Spleen (tissue), 11 donors: ENCODE measurements at regions not wholly inside any gene's neighbourhood (a gene's known extent, or its start where the extent isn't known, plus 50 kb on each side); places are given as distances from the start of the nearest gene placed in this dataset.

Source experiments
- DNase-seq: peaks from one replicate; pipeline ENCODE4 v3.0.0-alpha.2; 2020
- H3K27ac ChIP-seq, 8 donors: fragments of 200-600 bp; sonication (generic) in 7 of 8; 1 replicate in 4 of 8; 2 replicates in 4 of 8; pipeline versions ENCODE4 v1.5.0 to v1.8.0; 2016 to 2021; ENCODE audit warnings: inconsistent platforms in 4 of 8, mild to moderate bottlenecking in 4 of 8, moderate library complexity in 1 of 8
- H3K27me3 ChIP-seq, 7 donors: fragments of 200-600 bp; sonication (generic) in 6 of 7; replicated peaks in 1 of 7; 1 replicate in 4 of 7; 2 replicates in 3 of 7; pipeline versions ENCODE4 v1.5.0 to v1.8.0; 2016 to 2021; ENCODE audit warnings: inconsistent platforms in 3 of 7, mild to moderate bottlenecking in 1 of 7
- H3K36me3 ChIP-seq, 6 donors: fragments of 200-600 bp; sonication (generic) in 5 of 6; 1 replicate in 4 of 6; 2 replicates in 2 of 6; pipeline versions ENCODE4 v1.5.0 to v1.8.0; 2016 to 2021; ENCODE audit warnings: inconsistent platforms in 2 of 6
- H3K4me1 ChIP-seq, 6 donors: fragments of 200-600 bp; sonication (generic) in 5 of 6; 1 replicate in 3 of 6; 2 replicates in 3 of 6; pipeline versions ENCODE4 v1.5.0 to v1.8.0; 2016 to 2021; ENCODE audit warnings: inconsistent platforms in 3 of 6
- H3K4me3 ChIP-seq, 8 donors: fragments of 200-600 bp; sonication (generic) in 7 of 8; 1 replicate in 4 of 8; 2 replicates in 4 of 8; pipeline versions ENCODE4 v1.5.0 to v1.8.0; 2016 to 2021; ENCODE audit warnings: inconsistent platforms in 4 of 8, mild to moderate bottlenecking in 4 of 8, moderate library complexity in 2 of 8
- H3K9me3 ChIP-seq, 8 donors: fragments of 200-600 bp; sonication (generic) in 7 of 8; 1 replicate in 4 of 8; 2 replicates in 4 of 8; pipeline versions ENCODE4 v1.5.0 to v1.8.0; 2016 to 2021; ENCODE audit warnings: inconsistent platforms in 4 of 8
- CTCF ChIP-seq, 11 experiments: fragments of 200-600 bp in 7 of 11; fragments of 450-650 bp in 4 of 11; sonication (generic) in 4 of 11; IDR thresholded peaks in 8 of 11; conservative IDR thresholded peaks in 3 of 11; 1 replicate in 7 of 11; 2 replicates in 4 of 11; pipeline versions ENCODE4 v1.4.0 to v1.8.0; 2016 to 2021; ENCODE audit warnings: antibody characterized with exemption in 11 of 11, inconsistent platforms in 4 of 11, mild to moderate bottlenecking in 1 of 11
- POLR2A ChIP-seq, 3 donors: fragments of 450-650 bp; IDR thresholded peaks; one replicate each; pipeline ENCODE4 v1.5.1; 2017; ENCODE audit warnings: antibody characterized with exemption in 3 of 3, mild to moderate bottlenecking in 1 of 3
- POLR2AphosphoS5 ChIP-seq, 3 donors: sonication (generic); formaldehyde crosslinking; IDR thresholded peaks; one replicate each; pipeline ENCODE4 v1.5.1; 2017; ENCODE audit warnings: antibody characterized with exemption in 3 of 3
- WGBS, 5 donors: extraction: QIAGEN DNeasy Blood & Tissue Kit in 3 of 5; methylation state at CpG; one replicate each; pipeline versions ENCODE4 v1.1.5 to v1.1.7; 2013 to 2018; 5-methylcytosine and 5-hydroxymethylcytosine counted together
- intact Hi-C: fragments of 100-400 bp; cut with DNase I; formaldehyde crosslinking; loops from one replicate; pipeline ENCODE4 v1.15.0; 2023; ENCODE audit warnings: low total_unique reads
- donor health status: healthy with polysubstance abuse.
- donor health status: DM: no; HTN: no; CAD: no; lungs with moderate emphysema.
- donor health status: DM: no; HTN: no; CAD: no.
- donor health status: Bipolar disorder and iron deficiency.
- donor health status: healthy.
- donor health status: DM: no; HTN: no; CAD: no.
- donor health status: DM: yes; HTN: yes; CAD: no.

GRCh38 chr9:106529616-106530015, 333.4 kb upstream of the ZNF462 start:
- Histone ChIP-seq H3K27ac (no peak overlapping the region), H3K27me3 (no peaks in the 10 kb centered on the region), H3K4me1 (peaks cover 0 to under 1% (median 0%) of the 10 kb centered on the region in 6 donors), H3K4me3 (no peak overlapping the region), H3K9me3 (no peaks in the 10 kb centered on the region), H3K36me3 (no peaks in the 10 kb centered on the region)
- intact Hi-C loops, result no loop called here
- no peak for DNase-seq
- 86 to 99% (median 91%) methylated on average over 3 of the region's 3 CpGs for WGBS, 5 donors
- TF ChIP-seq POLR2A (IDR thresholded peaks at IDR 0.05) (no peak), POLR2AphosphoS5 (IDR thresholded peaks at IDR 0.05) (no peak), CTCF (IDR thresholded peaks at IDR 0.05 in 8 of 11, conservative IDR thresholded peaks at IDR 0.05 in 3 of 11) (no peak)

GRCh38 chr9:106531491-106531890, 331.5 kb upstream of the ZNF462 start:
- TF ChIP-seq POLR2AphosphoS5 (IDR thresholded peaks at IDR 0.05), result no peak
- no peak for TF ChIP-seq POLR2A (IDR thresholded peaks at IDR 0.05)
- TF ChIP-seq CTCF (IDR thresholded peaks at IDR 0.05 in 8 of 11, conservative IDR thresholded peaks at IDR 0.05 in 3 of 11), result no peak
- H3K4me1 ChIP-seq, result peaks cover 0 to 11% (median 0%) of the 10 kb centered on the region in 6 donors
- no peak for DNase-seq
- no peak overlapping the region for H3K27ac ChIP-seq
- no peaks in the 10 kb centered on the region for H3K27me3 ChIP-seq
- H3K9me3 ChIP-seq, result no peaks in the 10 kb centered on the region
- WGBS, 5 donors, result 47 to 64% (median 52%) methylated on average over 1 of the region's 1 CpG
- H3K36me3 ChIP-seq, result no peaks in the 10 kb centered on the region
- H3K4me3 ChIP-seq, result no peak overlapping the region
- intact Hi-C loops, result no loop called here

- Histone ChIP-seq H3K27me3 (no peaks in the 10 kb centered on the region), H3K9me3 (no peaks in the 10 kb centered on the region), H3K27ac (no peak overlapping the region), H3K36me3 (no peaks in the 10 kb centered on the region), H3K4me1 (peaks cover 0 to 11% (median 0%) of the 10 kb centered on the region in 6 donors), H3K4me3 (no peak overlapping the region)
- 88 to 98% (median 92%) methylated on average over 5 of the region's 5 CpGs for WGBS, 5 donors
- no peak for TF ChIP-seq CTCF (IDR thresholded peaks at IDR 0.05 in 8 of 11, conservative IDR thresholded peaks at IDR 0.05 in 3 of 11)
- TF ChIP-seq POLR2AphosphoS5 (IDR thresholded peaks at IDR 0.05), result no peak
- TF ChIP-seq POLR2A (IDR thresholded peaks at IDR 0.05), result no peak
- no peak for DNase-seq
- intact Hi-C loops, result no loop called here
Measured at GRCh38 chr9:106532306-106533015, 330.5 kb upstream of the ZNF462 start.

- TF ChIP-seq POLR2AphosphoS5 (IDR thresholded peaks at IDR 0.05), result no peak
- no peak for TF ChIP-seq POLR2A (IDR thresholded peaks at IDR 0.05)
- no peak for TF ChIP-seq CTCF (IDR thresholded peaks at IDR 0.05 in 8 of 11, conservative IDR thresholded peaks at IDR 0.05 in 3 of 11)
- Histone ChIP-seq H3K4me3 (no peak overlapping the region), H3K36me3 (no peaks in the 10 kb centered on the region), H3K27me3 (no peaks in the 10 kb centered on the region), H3K9me3 (no peaks in the 10 kb centered on the region), H3K4me1 (peaks cover 0 to 11% (median 0%) of the 10 kb centered on the region in 6 donors), H3K27ac (no peak overlapping the region)
- intact Hi-C loops, result no loop called here
- WGBS, 5 donors, result 67 to 89% (median 77%) methylated on average over 3 of the region's 3 CpGs
- no peak for DNase-seq
Measured at GRCh38 chr9:106534800-106535199, 328.2 kb upstream of the ZNF462 start.
